GM18873 (cell line): ENCODE measurements at regions not wholly inside any gene's neighbourhood (a gene's known extent, or its start where the extent isn't known, plus 50 kb on each side); places are given as distances from the start of the nearest gene placed in this dataset.
"Not testable (repeated sequence)": the region's sequence is repeated elsewhere in the genome, so short reads cannot be mapped to it uniquely, and the experiment has no call there.

ENCODE experiments used
- ATAC-seq: cut with Tn5 transposase; IDR thresholded peaks from one replicate; pipeline ENCODE4 v1.9.1; 2021; ENCODE audit warnings: mild to moderate bottlenecking, moderate library complexity, moderate number of reproducible peaks; ENCODE audit not compliant: unreplicated experiment, low FRiP score

- ATAC-seq = no peak
Measured at GRCh38 chr13:70235565-70235964, 127.3 kb upstream of the KLHL1 start.

GRCh38 chr13:70223911-70224310, 115.7 kb upstream of the KLHL1 start:
- no peak for ATAC-seq

GRCh38 chr13:70222926-70223325, 114.7 kb upstream of the KLHL1 start:
- ATAC-seq = no peak

DNA sequence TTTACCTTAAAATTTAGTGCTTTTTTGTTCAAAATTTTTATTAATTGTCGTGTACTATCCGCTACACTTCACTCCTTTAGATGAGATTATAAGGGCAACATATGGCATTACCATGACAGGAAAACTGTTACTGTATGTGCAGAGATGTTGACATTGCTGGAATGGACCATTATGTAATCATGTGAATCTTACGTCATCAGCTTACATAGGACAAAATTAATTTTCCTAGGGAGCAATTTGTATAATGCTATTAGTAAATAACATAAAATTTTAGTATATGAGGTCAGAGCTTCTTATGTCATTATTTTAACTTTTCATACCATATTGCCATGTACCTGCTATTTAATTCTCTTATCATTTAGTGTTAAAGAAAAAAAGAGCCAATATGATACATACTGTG, 110.4 kb upstream of the KLHL1 start:
- no peak for ATAC-seq

DNA sequence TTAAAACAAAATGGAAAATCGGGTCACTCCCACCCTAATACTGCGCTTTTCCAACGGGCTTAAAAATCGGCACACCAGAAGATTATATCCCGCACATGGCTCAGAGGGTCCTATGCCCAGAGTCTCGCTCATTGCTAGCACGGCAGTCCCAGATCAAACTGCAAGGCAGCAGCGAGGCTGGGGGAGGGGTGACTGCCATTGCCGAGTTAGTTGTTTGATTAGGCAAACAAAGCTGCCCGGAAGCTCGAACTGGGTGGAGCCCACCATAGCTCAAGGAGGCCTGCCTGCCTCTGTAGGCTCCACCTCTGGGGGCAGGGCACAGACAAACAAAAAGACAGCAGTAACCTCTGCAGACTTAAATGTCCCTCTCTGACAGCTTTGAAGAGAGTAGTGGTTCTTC, 100.7 kb upstream of the KLHL1 start:
- not testable (repeated sequence) for ATAC-seq

DNA sequence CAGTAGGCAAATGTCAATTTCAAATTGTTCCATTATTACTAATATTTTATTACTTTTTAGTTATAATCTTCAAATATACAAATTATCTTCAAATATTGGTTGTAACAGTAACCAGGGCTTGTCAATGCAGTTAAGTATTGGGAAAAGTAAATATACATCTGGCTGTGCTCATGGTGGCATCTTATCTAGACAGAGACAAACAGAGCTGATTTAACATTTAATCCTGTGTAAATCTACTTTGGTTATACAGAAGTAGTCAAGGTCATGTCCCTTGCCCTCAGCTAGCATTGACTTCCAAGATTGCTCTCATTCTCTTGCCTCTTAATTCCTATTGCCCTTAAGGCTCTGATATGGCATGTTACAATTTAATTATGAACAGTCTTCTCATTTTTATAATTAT, 98.4 kb upstream of the KLHL1 start:
- no peak for ATAC-seq

DNA sequence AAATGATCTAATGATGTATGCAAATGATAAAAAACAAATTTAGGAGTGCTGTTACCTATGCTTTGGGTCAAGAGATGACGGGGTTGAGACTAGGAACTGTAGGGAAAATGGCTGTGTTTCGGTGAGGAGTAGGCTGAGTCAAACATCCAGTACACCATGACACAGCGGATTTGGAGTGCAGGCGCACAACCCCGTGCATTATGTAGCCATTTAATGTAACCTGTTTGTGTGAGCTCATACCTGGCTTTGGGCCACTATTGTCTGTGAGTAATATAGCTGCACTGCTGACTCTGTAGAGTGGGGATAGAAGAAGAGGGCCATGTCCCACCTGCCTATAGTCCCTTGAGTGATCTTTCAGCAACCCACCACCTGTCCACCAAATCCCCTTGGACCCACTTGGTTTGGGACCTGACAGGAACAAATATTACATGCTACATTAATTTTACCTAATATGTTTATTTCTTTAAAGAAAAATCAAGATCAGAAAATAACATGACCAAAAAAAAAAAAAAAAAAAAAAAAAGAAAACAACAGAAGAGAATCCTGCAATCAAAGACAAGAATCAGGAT, 95.5 kb upstream of the KLHL1 start:
- no peak for ATAC-seq

- no peak for ATAC-seq
Measured at GRCh38 chr13:70191034-70191433, 82.8 kb upstream of the KLHL1 start.

DNA sequence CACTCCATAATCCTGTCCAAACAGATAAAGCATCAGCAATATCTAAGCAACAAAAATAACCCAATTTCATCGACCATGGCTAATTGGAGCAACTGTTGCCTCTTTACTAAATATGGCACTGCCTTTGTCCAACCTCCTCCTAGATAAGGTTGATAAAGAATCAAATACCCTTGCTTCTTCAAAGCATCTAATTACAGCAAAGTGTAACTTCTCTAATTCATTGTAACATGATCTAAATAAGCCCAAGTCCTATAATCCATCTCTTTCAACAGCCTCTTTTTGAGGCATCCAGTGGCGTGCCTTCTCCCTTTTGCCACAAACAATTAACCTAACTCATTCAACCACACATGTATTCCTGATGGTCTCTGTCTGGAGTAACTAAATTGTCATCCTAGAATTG, 81.7 kb upstream of the KLHL1 start:
- ATAC-seq = no peak

- no peak for ATAC-seq
Measured at GRCh38 chr13:70188567-70188966, 80.3 kb upstream of the KLHL1 start.

GRCh38 chr13:70183041-70183440, 74.8 kb upstream of the KLHL1 start:
- no peak for ATAC-seq
